HG02884 (cell line): ENCODE measurements at regions not wholly inside any gene's neighbourhood (a gene's known extent, or its start where the extent isn't known, plus 50 kb on each side); places are given as distances from the start of the nearest gene placed in this dataset.

Source experiments
- ATAC-seq: cut with Tn5 transposase; IDR thresholded peaks from one replicate; pipeline ENCODE4 v1.9.1; 2021; ENCODE audit warnings: mild to moderate bottlenecking, moderate library complexity; ENCODE audit not compliant: unreplicated experiment

DNA sequence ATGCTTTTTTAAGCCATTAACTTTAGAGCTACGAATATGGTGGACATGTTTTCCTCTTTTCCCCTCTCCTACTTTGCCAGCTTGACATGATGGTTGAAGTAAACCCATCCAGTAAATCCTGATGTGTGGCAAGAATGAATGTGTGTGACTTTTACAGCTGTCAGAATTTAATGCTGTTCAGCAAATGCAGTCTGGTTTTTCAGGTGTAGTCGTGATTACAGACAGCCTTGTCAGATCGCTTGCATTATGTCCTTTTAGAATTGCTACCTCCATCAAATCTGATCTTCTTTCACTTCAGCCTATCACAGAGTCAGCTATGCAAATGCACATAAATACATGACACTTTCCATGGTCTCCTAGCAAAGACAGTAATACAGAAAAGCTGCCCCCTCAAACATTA, 278.5 kb downstream of the FBXO15 start:
- ATAC-seq = no peak

DNA sequence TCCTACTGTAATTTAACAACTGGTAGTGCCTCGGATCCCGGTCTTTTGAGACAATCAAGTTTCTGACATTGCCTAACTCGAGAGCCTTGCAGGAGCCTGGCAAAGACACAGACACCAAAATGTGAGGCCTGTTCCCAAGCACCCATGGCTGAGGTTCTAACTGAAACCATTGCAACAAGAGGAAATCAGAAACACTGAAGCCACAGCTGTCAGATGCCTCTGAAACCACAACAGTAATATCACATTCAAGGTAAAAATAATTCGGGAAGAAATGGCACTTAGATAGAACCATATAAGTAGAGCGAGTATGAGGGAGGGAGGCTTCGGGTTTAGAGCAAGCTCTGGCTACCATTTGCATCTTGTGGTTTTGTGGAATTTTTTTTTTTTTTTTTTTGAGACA, 285.9 kb downstream of the FBXO15 start:
- no peak for ATAC-seq

DNA sequence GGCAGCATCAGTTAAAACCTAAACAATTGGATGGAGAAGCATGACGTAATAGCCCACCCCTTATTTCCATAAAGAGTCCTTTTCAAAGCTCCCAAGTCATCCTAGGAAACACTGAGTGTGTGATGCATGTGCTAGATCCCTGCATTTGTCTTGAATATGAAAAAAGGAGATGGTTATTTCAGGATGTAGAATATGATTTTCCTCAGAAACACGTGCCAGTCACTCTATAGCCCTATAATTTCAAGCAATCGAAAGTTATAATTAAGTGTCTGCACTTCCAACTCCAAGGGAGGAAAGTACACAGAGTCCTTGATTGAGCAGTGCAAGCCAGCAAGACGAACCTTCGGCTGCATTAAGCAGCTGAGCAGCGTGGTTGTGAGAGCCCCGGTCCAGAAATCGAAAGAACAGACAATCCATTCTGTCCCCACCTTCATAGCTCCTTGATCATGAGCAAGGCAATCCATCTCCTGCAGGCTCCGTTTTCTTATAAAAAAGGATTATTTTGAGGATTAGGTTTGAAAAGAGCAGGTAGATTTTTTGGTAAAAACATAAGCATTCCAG, 287.7 kb downstream of the FBXO15 start:
- no peak for ATAC-seq

DNA sequence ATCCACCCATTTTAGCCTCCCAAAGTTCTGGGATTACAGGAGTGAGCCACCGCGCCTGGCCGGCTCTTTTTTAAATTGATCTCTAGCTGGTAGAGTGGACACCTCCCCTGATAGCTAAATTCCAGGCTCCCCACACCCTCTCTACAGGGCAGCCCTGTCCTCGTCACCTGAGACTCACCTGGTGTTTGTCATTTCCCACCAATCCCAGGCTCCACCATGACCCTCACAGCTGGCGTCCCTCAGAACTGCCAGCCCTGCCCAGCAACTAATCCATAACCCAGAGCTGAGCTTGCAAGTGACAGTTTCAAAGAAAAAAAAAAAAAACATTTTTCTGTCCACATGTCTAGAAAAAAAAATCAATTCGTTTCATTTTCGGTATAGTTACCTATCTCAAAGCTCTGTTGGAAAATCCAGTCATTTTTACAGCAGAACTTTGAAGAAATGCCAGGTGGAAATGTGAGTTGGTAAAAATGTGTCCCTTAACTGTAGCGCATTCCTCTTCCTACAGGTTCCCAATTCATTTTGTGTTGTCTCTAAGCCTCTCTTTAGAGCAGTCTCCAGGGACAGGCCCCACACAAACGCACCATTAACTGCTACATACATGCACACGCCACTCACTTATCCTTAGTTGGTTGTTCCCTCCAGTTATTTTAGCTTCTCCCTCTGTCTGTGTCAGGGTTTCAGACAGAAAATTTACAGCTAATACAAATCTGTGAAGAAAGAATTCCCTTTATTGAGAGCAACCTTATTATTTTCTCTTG, 294.7 kb downstream of the FBXO15 start:
- no peak for ATAC-seq

DNA sequence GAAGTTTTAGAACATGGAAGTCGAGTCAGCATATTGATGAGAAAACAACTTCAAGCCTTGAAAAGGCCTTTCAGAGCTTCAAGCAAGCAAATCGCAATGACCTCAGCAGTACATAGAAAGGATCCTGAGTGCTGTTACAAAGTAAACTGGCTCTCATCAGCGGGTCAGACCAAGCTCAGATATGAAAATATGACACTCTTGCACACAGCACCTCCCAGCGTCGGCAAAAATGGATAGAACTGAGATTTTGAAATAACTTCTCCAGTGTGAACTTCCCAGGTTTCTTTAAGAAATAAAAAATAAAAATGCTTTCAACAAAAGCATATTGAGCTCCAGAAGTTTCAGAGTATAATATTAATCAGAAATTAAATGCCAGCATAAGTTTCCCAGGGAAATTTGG, 296.9 kb downstream of the FBXO15 start:
- no peak for ATAC-seq

DNA sequence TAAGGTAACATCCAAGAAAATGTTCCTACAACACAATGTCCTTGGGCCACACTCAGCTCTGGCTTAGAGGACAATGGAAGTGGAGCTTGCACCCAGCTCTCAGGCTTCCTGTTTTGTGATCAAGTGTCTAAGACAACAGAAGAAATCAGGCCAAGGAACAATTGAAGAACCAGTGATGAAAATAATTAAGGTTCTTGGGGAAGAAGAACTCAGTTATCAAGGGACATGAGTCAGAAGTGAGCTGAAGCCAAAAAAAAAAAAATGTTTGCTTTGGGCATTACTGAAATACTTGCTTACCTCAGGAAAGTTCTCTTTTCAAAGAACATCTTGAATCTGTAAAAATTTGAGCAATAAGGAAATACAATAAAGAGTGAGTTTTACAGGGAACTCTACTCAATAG, 299.0 kb downstream of the FBXO15 start:
- no peak for ATAC-seq

DNA sequence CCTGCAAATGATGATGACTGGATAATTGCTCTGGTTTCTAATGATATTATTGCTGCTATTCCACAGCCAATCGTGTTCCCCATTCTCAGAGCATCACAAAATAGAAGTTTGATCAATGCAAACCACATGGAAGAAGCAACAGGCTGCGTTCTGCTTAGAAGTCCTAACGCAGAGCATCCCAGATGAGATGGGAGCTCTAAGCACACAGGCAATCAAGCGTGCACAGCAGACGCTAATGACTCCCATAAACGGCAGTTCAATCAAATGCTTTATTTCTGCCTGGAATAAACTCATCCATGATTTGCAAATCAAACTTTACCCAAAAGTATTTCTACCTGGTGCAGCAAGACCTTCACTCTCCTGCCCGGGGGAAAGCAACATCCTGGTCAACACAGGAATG, 304.2 kb downstream of the FBXO15 start:
- ATAC-seq = no peak

DNA sequence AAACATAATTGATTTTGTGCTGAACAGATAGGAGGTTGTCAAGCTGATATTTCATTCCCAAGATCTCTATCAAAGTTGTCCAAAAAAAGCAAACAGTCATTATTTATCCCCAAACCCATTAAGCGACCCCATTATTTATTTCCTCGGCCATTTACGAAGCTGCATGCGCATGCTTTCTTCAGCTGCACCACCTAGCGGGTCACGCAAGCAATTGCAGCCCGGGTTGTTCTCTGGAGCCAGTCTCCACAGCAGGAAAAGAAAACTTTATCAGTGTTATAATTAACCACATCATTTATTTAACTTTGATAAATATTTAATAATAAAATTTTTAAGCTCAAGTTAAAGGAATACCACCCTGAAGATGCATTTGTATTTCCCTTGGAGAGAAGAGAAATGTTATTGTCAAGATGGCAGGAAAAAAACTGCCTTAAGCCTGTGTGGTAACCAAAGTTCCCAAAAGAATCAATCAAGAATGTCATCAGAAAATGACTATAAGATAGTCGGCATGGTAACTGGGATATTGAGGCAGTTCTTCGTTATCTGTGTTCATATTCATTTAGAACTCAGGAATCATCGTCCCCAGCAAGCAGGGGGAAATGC, 304.7 kb downstream of the FBXO15 start:
- ATAC-seq = peak; percentile 91

DNA sequence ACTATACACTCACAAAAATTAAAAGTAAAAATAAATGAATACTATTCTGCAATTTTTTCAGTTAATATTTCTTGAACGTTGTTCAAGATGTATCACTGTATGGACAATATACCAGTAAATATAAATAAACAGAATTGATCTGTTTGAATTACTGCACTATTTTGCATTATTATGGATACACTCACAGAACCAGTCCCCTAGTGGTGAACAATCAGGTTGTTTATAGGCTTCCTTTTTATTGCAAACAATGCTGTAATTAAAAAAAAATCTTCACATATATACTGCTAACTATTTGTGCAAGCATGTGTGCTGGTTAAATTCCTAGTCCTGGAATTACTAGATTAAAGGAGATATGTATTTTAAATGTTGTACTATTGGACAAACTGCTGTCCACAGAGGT, 306.0 kb downstream of the FBXO15 start:
- no peak for ATAC-seq

DNA sequence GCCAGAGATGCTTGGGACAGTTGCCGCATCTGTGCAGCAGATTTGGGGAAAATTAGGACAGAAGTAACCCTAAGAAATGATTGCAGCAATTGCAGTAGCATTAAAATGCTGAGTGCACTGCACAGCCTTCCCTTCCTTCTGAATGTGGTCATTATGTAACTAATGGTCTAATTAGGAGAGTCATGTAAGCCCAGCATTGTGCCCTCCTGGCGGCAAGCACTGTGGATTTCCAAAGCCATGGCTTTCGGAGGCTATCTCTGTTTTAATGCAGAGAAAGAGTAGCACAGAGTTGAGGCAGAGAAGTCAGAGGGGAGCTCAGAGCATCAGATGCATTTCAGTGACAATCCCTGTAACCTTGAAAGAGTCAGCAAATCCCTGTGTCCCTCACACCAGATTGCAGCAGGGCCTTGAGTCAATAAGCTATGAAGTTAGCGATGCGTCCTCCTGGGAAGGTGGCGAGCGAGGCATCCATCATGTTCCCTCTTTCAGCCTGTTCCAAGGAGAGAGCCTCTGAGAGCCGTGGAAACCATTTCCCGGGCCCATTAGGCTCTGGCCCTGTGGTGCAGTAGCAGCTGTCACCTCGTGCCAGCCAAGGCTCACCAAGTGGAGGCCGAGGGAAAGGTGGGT, 307.2 kb downstream of the FBXO15 start:
- no peak for ATAC-seq

DNA sequence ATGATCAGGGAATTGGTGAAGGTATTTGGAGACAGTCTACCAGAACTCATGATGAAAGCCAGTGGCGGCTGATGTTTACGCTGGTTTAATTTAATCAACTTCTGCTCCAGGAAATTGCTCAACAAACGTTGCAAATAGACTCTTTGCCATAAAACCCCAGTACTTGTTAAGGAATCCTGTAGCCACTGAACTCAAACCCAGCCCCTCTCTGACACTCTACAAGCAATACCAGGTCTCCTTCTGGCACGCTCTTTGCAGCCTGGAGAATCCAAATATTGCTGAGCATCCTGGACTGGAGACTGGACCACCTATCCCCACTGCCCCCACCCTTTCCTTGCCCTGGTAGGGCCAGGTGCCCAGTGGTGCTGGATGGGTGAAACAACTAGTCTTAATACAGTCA, 308.2 kb downstream of the FBXO15 start:
- ATAC-seq = no peak

DNA sequence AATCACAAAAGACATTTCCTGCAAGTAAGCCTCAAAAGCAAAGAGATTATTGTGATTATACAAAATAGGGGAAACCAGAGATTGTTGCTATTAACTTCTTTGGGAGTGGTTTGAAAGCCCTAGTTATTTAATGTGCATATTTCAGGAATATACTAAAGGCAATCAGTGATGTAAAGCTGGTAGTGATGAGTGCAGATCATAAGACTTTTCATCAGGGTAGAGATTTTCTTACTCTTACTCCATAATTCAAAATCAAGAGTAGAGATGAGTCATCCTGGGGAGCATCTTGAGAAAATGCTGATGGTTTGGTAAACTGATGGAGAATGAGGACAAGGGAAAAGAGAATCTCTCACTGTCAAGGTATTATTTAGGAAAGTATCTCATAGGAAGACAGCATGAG, 309.5 kb downstream of the FBXO15 start:
- ATAC-seq = no peak

DNA sequence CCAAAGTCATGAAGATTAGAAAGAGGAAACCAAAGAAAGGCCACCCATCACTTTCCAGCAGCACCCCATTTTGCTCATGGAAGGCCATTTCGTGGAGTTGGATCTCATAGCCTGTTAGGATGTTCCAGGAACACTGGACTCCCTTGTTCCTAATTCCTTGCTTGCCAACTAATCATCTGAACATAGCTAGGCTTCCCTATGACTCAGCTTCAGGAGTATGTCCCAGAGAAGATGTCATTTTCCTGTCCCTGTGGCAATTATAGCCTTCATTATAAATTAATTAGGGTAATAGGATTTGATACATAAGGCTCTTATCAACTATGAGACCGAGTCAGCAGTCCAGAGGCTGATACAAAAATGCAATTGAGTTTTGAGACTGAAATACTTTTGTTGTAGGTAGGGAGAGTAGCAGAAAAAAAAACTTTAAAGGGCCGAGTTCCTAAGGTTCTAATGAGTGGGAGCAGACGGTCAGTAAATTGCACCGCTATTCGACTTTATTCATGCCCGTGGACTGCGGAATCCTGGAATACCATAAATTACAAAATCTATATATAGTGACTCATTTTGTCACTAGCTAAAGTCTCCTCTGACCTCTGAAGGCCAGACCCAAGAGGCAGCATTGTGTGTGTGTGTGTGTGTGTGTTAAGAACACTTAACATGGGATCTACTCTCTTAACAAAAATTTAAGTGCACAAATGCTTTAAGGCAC, 311.8 kb downstream of the FBXO15 start:
- ATAC-seq = no peak

DNA sequence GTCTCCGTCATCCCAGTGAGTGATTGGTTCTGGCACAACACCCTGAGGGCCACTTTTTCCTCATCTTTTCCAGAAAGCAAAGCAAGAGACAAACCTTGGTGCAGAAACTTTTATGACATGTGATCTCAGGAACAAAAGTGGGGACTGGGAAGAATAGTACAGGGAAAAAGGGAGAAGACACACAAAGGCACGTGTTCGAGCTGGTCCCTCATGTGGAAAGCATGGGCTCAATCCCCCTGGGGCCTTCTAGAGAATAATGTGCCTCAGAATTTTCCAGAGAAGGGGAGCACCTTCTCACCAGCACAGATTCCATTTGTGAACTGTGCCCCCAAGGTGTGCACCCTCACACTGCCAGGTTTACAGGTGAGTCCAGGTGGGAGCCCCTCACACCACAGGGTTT, 312.6 kb downstream of the FBXO15 start:
- no peak for ATAC-seq

DNA sequence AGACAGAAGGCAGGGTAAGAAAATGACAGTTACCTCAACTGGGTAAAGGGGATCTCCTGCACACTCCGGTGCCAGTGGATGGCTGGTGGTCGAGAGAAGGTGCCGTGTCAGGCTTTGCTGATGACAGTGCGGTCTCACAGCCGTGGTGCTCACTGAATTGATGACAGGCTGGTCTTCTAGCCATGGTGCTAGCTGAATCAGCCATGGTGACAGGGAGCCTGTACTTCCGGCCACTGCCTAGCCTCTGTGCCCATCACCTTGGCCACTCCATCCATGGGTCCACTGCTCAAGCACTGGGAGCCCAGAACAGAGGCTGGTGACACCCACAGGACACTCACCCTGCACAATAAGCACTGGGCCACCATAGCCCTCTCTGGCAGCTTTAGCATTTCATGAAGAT, 315.9 kb downstream of the FBXO15 start:
- ATAC-seq = no peak

DNA sequence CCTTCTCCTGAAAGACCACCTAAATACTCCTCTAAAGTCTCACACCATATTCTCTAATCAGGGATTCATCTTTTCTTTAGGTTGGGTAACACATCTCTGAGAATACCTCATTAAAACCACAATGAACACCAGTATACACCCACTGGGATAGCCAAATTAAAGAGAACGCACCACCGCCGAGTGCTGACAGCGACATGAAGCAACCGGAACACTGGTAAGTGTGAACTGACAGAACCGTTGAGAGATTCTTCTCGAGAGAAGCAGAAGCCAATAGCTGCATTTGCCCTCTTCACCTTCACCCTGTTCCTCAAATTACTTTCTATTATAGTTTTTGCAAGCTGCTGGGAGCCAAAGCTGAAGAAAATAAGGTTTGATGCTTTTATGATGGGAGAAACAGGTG, 318.5 kb downstream of the FBXO15 start:
- no peak for ATAC-seq

DNA sequence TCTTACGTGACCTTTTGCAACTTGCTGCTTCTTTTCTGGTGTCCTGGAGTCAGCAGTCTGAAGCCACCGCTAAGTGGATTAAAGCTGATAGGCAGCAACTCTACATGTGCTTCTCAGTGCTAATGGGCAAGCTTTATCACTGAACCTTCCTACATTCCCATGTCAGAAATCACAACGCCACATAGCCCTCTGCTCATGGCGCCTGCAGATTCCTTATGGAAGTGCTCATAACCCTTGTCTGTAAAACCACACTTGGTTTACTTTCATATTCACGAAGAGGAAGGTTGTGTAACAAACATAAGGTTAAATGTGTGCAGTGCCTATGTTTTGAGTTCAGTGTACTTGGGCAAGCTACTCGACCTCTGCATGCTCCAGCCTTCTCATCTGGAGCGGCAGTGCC, 319.8 kb downstream of the FBXO15 start:
- ATAC-seq = no peak

DNA sequence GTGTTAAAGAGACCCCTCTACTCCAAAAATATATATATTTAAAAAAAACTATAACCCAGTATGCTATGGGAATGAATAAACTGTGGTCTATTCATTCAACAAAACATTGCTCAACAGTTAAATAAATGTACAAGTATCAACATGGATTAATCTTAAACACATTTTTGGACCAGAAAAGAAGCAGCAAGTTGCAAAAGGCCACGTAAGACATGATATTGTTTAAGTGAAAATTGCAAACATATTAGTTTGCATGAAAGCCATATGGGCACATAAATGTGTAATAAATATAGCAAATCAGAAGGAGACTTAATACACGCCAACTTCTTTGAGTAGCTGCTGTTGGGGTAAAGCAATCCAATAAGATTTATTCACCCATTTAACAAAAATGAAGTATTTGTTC, 321.5 kb downstream of the FBXO15 start:
- no peak for ATAC-seq

DNA sequence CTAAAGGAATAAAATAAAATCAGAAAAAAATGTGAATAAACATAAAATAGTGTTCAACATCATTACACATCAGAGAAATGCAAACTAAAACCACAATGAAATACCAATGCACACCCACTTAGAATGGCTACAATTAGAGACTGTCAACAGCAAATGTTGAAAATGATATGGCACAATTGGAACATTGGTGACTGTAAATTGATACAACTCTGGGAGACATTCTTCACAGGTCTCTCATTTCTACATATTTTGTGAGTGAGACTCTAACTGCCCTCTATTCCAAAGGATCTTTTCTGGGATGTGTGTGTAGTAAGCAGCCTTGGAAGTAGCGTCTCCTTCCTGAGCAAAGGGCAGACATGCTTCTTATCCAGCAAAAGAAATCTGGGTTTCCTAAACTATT, 323.0 kb downstream of the FBXO15 start:
- no peak for ATAC-seq

DNA sequence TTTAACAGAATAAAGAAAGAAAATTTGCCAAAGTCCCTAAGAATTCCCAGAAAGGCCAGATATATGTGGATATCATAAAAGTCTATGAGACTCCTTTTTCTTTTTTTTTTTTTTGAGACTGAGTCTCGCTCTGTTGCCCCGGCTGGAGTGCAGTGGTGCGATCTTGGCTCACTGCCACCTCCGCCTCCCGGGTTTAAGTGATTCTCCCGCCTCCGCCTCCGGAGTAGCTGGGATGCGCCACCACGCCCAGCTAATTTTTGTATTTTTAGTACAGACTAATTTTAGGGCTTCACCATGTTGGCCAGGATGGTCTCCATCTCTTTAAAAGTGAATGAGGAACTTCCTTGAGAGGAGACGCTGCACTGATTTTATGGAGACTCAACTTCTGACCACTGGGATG, 335.2 kb downstream of the FBXO15 start:
- no peak for ATAC-seq

DNA sequence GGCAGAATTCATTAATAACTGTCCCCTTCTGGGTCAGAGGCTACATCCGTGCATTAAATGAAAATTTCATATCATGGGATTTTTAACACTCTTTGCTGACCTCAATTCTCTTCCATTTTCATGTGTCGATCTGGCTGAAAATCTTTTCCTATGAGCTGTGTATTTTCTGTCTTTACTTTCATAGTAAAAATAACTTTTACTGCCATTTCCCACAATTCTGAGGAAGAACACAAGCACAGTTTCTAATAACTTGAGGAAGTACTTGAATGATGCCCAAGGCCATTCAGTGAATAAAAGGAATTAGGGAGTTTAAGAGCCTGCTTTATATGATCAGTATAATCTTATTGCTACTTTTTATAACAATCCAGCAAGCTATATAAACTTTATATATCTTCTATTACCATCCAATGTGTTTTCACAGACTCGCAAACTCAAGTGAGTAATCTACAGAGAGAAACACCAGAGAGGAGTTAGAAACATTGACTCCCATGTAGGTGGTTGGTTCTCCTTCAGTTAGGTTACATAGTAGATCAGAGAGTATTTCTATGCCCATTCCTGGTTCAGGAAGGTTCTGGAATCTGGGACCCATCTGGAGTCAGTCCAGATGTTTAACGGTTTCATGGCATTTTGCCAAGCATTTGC, 340.0 kb downstream of the FBXO15 start:
- no peak for ATAC-seq
